ENCODE measurements at regions not wholly inside any gene's neighbourhood (a gene's known extent, or its start where the extent isn't known, plus 50 kb on each side); places are given as distances from the start of the nearest gene placed in this dataset.

- Histone ChIP-seq H3K27me3 (ENCODE audit: insufficient read depth, poor library complexity, severe bottlenecking) (no peaks in the 10 kb centered on the region), H3K4me3 (replicated peaks; ENCODE audit: insufficient read depth, low read length) (no peak overlapping the region), H3K27ac (replicated peaks) (no peak overlapping the region)
- DNase-seq (ENCODE audit: low read depth in 1 of 2, low spot score in 1 of 2) = no peak
- TF ChIP-seq POLR2AphosphoS5 (IDR thresholded peaks at IDR 0.05; ENCODE audit: low read depth) = no peak
- TF ChIP-seq SPI1 (IDR thresholded peaks at IDR 0.05; ENCODE audit: borderline replicate concordance, low read depth) = no peak
- TF ChIP-seq CTCF (IDR thresholded peaks at IDR 0.05; ENCODE audit: insufficient read depth, low read length) = no peak
- no peak for TF ChIP-seq REST (IDR thresholded peaks at IDR 0.05; ENCODE audit: insufficient replicate concordance, low read depth)
- no peak for TF ChIP-seq GABPA (IDR thresholded peaks at IDR 0.05; ENCODE audit: low read depth)
Observed at GRCh38 chr1:95407131-95407885, 173.3 kb downstream of the RWDD3 start.

- Histone ChIP-seq H3K4me3 (replicated peaks; ENCODE audit: insufficient read depth, low read length) (no peak overlapping the region), H3K27ac (replicated peaks) (no peak overlapping the region), H3K27me3 (ENCODE audit: insufficient read depth, poor library complexity, severe bottlenecking) (no peaks in the 10 kb centered on the region)
- no peak for DNase-seq (ENCODE audit: low read depth in 1 of 2, low spot score in 1 of 2)
- no peak for TF ChIP-seq SPI1 (IDR thresholded peaks at IDR 0.05; ENCODE audit: borderline replicate concordance, low read depth)
- no peak for TF ChIP-seq GABPA (IDR thresholded peaks at IDR 0.05; ENCODE audit: low read depth)
- TF ChIP-seq POLR2AphosphoS5 (IDR thresholded peaks at IDR 0.05; ENCODE audit: low read depth) = no peak
- TF ChIP-seq CTCF (IDR thresholded peaks at IDR 0.05; ENCODE audit: insufficient read depth, low read length) = no peak
- TF ChIP-seq REST (IDR thresholded peaks at IDR 0.05; ENCODE audit: insufficient replicate concordance, low read depth) = no peak
Observed at GRCh38 chr1:95407886-95408291, 173.9 kb downstream of the RWDD3 start.

- no peak for DNase-seq (ENCODE audit: low read depth in 1 of 2, low spot score in 1 of 2)
- no peak for TF ChIP-seq GABPA (IDR thresholded peaks at IDR 0.05; ENCODE audit: low read depth)
- no peak for TF ChIP-seq SPI1 (IDR thresholded peaks at IDR 0.05; ENCODE audit: borderline replicate concordance, low read depth)
- TF ChIP-seq REST (IDR thresholded peaks at IDR 0.05; ENCODE audit: insufficient replicate concordance, low read depth) = no peak
- TF ChIP-seq POLR2AphosphoS5 (IDR thresholded peaks at IDR 0.05; ENCODE audit: low read depth) = no peak
- no peak for TF ChIP-seq CTCF (IDR thresholded peaks at IDR 0.05; ENCODE audit: insufficient read depth, low read length)
- H3K4me3 ChIP-seq (replicated peaks; ENCODE audit: insufficient read depth, low read length) = no peak overlapping the region
- H3K27me3 ChIP-seq (ENCODE audit: insufficient read depth, poor library complexity, severe bottlenecking) = no peaks in the 10 kb centered on the region
- H3K27ac ChIP-seq (replicated peaks) = no peak overlapping the region
Observed at GRCh38 chr1:95408507-95409136, 174.6 kb downstream of the RWDD3 start.
